GM12878 (cell line): ENCODE measurements at regions not wholly inside any gene's neighbourhood (a gene's known extent, or its start where the extent isn't known, plus 50 kb on each side); places are given as distances from the start of the nearest gene placed in this dataset.

ENCODE experiments used
- ATAC-seq: fragments of 200-7000 bp; cut with Tn5 transposase; 3 replicates; pipeline ENCODE4 v1.9.1; 2020; ENCODE audit warnings: mild to moderate bottlenecking, moderate library complexity
- BruUV-seq: library from RNA; stranded (reverse); fragments of 400-500 nt; replicated peaks from 2 replicates; lab custom pipeline; 2021; lab: Mats Ljungman, UMichigan
- CTCF ChIA-PET: fragments of 300-600 bp; sonication (Branson Sonifier 250); formaldehyde crosslinking; extraction: SDS; loops from one replicate; lab custom pipeline; 2021; ENCODE audit warnings: inconsistent platforms; lab: Yijun Ruan, JAX
- POLR2A ChIA-PET: fragments of 350-600 bp; formaldehyde crosslinking; extraction: SDS; loops from one replicate; lab custom pipeline; 2021; ENCODE audit warnings: inconsistent platforms; lab: Charles Lee
- RAD21 ChIA-PET: fragments of 300-600 bp; sonication (Branson Sonifier 250); formaldehyde crosslinking; loops from one replicate; lab custom pipeline; 2023; ENCODE audit warnings: antibody characterized with exemption; ENCODE audit not compliant: unreplicated experiment; lab: Charles Lee
- SMC1A ChIA-PET: fragments of 300-600 bp; sonication (Branson Sonifier 250); formaldehyde crosslinking; loops from one replicate; lab custom pipeline; 2023; ENCODE audit not compliant: unreplicated experiment, uncharacterized antibody; lab: Charles Lee
- DNase-seq: peaks from one replicate; pipeline ENCODE4 v3.0.0-alpha.2; 2011; ENCODE audit warnings: low read depth, low spot score
- FAIRE-seq: peaks from 3 replicates; lab custom pipeline; 2011; peaks lifted over from hg19 to GRCh38; lab: Jason Lieb, UNC
- H2AFZ ChIP-seq: 2 replicates; pipeline ENCODE4 v1.6.0; 2011; ENCODE audit warnings: low read depth, low read length, control low read depth; ENCODE audit not compliant: control insufficient read depth
- H3K27ac ChIP-seq: 2 replicates; pipeline ENCODE4 v1.5.1; 2011; ENCODE audit warnings: control low read depth; ENCODE audit not compliant: control insufficient read depth, insufficient read depth
- H3K27me3 ChIP-seq, 2 experiments: replicated peaks in 1 of 2; 2 replicates each; pipeline versions ENCODE4 v1.6.0 to v1.6.1; 2011; ENCODE audit warnings: low read length in 1 of 2; ENCODE audit not compliant: control insufficient read depth in 2 of 2, insufficient read depth in 2 of 2
- H3K36me3 ChIP-seq, 2 experiments: 2 replicates each; pipeline ENCODE4 v1.5.1; 2011; ENCODE audit warnings: low read length in 1 of 2; ENCODE audit not compliant: control insufficient read depth in 2 of 2, insufficient read depth in 2 of 2
- H3K4me1 ChIP-seq: 2 replicates; pipeline ENCODE4 v1.6.1; 2011; ENCODE audit warnings: mild to moderate bottlenecking, low read length, moderate library complexity, mixed read lengths; ENCODE audit not compliant: control insufficient read depth, insufficient read depth
- H3K4me2 ChIP-seq: 2 replicates; pipeline ENCODE4 v1.6.0; 2011; ENCODE audit warnings: control low read depth; ENCODE audit not compliant: control insufficient read depth, insufficient read depth
- H3K4me3 ChIP-seq: fragments of 200-600 bp; sonication (generic); 2 replicates; pipeline ENCODE4 v1.5.1; 2016
- H3K79me2 ChIP-seq: 2 replicates; pipeline ENCODE4 v1.6.0; 2011; ENCODE audit warnings: low read length; ENCODE audit not compliant: control insufficient read depth, insufficient read depth
- H3K9ac ChIP-seq: 2 replicates; pipeline ENCODE4 v1.8.0; 2011; ENCODE audit warnings: low read length, control low read depth, mixed read lengths; ENCODE audit not compliant: control insufficient read depth, insufficient read depth
- H3K9me3 ChIP-seq: replicated peaks from 3 replicates; pipeline ENCODE4 v1.5.1; 2011; ENCODE audit warnings: mild to moderate bottlenecking, low read length; ENCODE audit not compliant: control insufficient read depth, insufficient read depth
- H4K20me1 ChIP-seq: 2 replicates; pipeline ENCODE4 v1.6.0; 2011; ENCODE audit not compliant: control insufficient read depth, insufficient read depth
- IKZF1 ChIP-seq: fragments of 450-650 bp; conservative IDR thresholded peaks from 2 replicates; pipeline ENCODE4 v1.6.1; 2017; ENCODE audit warnings: antibody characterized with exemption, mild to moderate bottlenecking
- JUNB ChIP-seq: IDR thresholded peaks from 2 replicates; pipeline ENCODE4 v1.6.1; 2016; ENCODE audit warnings: antibody characterized with exemption, mild to moderate bottlenecking
- MLLT1 ChIP-seq: fragments of 450-650 bp; IDR thresholded peaks from 2 replicates; pipeline ENCODE4 v1.6.1; 2016; ENCODE audit warnings: mild to moderate bottlenecking
- RUNX3 ChIP-seq: IDR thresholded peaks from 2 replicates; pipeline ENCODE4 v1.6.1; 2012; ENCODE audit warnings: low read length, inconsistent platforms
- TCF3 ChIP-seq: IDR thresholded peaks from 2 replicates; pipeline ENCODE4 v1.6.1; 2012; ENCODE audit warnings: low read depth, mild to moderate bottlenecking, low read length, borderline replicate concordance; ENCODE audit not compliant: insufficient read depth
- YY1 ChIP-seq: IDR thresholded peaks from 2 replicates; pipeline ENCODE4 v1.6.1; 2011; ENCODE audit warnings: low read depth, mild to moderate bottlenecking, low read length
- ZBED1 ChIP-seq: IDR thresholded peaks from 2 replicates; pipeline ENCODE4 v1.6.1; 2016; ENCODE audit warnings: borderline replicate concordance
- ZBTB33 ChIP-seq: fragments of 450-650 bp; IDR thresholded peaks from 2 replicates; pipeline ENCODE4 v1.6.1; 2017; ENCODE audit warnings: mild to moderate bottlenecking
- ZNF207 ChIP-seq: fragments of 450-650 bp; IDR thresholded peaks from 2 replicates; pipeline ENCODE4 v1.6.1; 2014; ENCODE audit warnings: antibody characterized with exemption, mild to moderate bottlenecking, borderline replicate concordance
- ZNF592 ChIP-seq: fragments of 450-650 bp; IDR thresholded peaks from 2 replicates; pipeline ENCODE4 v1.6.1; 2017; ENCODE audit warnings: mild to moderate bottlenecking, moderate library complexity
- ZSCAN29 ChIP-seq: fragments of 450-650 bp; IDR thresholded peaks from 2 replicates; pipeline ENCODE4 v1.6.1; 2017; ENCODE audit warnings: mild to moderate bottlenecking, moderate library complexity
- ZZZ3 ChIP-seq: IDR thresholded peaks from 2 replicates; pipeline ENCODE4 v1.6.1; 2011; ENCODE audit warnings: low read depth; ENCODE audit not compliant: control insufficient read depth, insufficient read length
- WGBS: methylation state at CpG from one replicate; pipeline ENCODE4 v1.1.6; 2016; ENCODE audit warnings: low lambda C conversion rate; ENCODE audit not compliant: insufficient replicate concordance, insufficient coverage; ENCODE audit errors: missing lambda C conversion rate; 5-methylcytosine and 5-hydroxymethylcytosine counted together
- in situ Hi-C: fragments of 300-500 bp; cut with MboI; formaldehyde crosslinking; loops from 9 replicates; pipeline ENCODE4 v1.14.3; 2018; ENCODE audit warnings: mixed read lengths
- intact Hi-C: fragments of 100-400 bp; cut with micrococcal nuclease; formaldehyde crosslinking; loops from one replicate; pipeline ENCODE4 v1.14.2; 2022; ENCODE audit not compliant: unreplicated experiment
- TF ChIP-seq, protein P1 (sequence below): fragments of 450-650 bp; IDR thresholded peaks from 2 replicates; pipeline ENCODE4 v1.6.1; 2018; ENCODE audit warnings: borderline replicate concordance, mild to moderate bottlenecking; ENCODE audit not compliant: partially characterized antibody

- 35% methylated on average over 22 of the region's 22 CpGs for WGBS
- DNase-seq, result no peak
These were observed 318.6 kb upstream of the DIO3 start for GRCh38 chr14:101242442-101243385.

More at GRCh38 chr14:101242442-101243385, 318.6 kb upstream of the DIO3 start:
- TF ChIP-seq ZZZ3 (no peak), ZSCAN29 (no peak), ZNF207 (no peak), ZBTB33 (no peak), ZBED1 (no peak), JUNB (no peak), MLLT1 (no peak), TCF3 (no peak), ZNF592 (no peak), YY1 (no peak), IKZF1 (no peak), RUNX3 (no peak)
- TF ChIP-seq, protein P1, sequence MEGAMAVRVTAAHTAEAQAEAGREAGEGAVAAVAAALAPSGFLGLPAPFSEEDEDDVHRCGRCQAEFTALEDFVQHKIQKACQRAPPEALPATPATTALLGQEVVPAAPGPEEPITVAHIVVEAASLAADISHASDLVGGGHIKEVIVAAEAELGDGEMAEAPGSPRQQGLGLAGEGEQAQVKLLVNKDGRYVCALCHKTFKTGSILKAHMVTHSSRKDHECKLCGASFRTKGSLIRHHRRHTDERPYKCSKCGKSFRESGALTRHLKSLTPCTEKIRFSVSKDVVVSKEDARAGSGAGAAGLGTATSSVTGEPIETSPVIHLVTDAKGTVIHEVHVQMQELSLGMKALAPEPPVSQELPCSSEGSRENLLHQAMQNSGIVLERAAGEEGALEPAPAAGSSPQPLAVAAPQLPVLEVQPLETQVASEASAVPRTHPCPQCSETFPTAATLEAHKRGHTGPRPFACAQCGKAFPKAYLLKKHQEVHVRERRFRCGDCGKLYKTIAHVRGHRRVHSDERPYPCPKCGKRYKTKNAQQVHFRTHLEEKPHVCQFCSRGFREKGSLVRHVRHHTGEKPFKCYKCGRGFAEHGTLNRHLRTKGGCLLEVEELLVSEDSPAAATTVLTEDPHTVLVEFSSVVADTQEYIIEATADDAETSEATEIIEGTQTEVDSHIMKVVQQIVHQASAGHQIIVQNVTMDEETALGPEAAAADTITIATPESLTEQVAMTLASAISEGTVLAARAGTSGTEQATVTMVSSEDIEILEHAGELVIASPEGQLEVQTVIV, result no peak
- H3K9me3 ChIP-seq, result no peaks in the 10 kb centered on the region; the same call in 1 of the 3 replicates
- POLR2A ChIA-PET, result no interaction called here
- CTCF ChIA-PET, result no interaction called here
- SMC1A ChIA-PET, result no interaction called here
- H3K79me2 ChIP-seq, result no peaks in the 10 kb centered on the region
- no peaks in the 10 kb centered on the region for H3K4me1 ChIP-seq
- H3K36me3 ChIP-seq, result no peaks in the 10 kb centered on the region
- FAIRE-seq, result no peak
- BruUV-seq, result no TSS peak
- intact Hi-C loops, result no loop called here
- no peak overlapping the region for H3K27ac ChIP-seq
- ATAC-seq, result no peak
- H3K4me3 ChIP-seq, result no peak overlapping the region
- H2AFZ ChIP-seq, result no peak overlapping the region
- RAD21 ChIA-PET, result no interaction called here
- no peak overlapping the region for H3K9ac ChIP-seq
- H3K4me2 ChIP-seq, result no peak overlapping the region
- H3K27me3 ChIP-seq, result no peaks in the 10 kb centered on the region
- in situ Hi-C loops, result no loop called here
- no peaks in the 10 kb centered on the region for H4K20me1 ChIP-seq
